IPS-NIHi7 (cell line): ENCODE measurements at regions not wholly inside any gene's neighbourhood (a gene's known extent, or its start where the extent isn't known, plus 50 kb on each side); places are given as distances from the start of the nearest gene placed in this dataset.
"Not testable (repeated sequence)": the region's sequence is repeated elsewhere in the genome, so short reads cannot be mapped to it uniquely, and the experiment has no call there.

Experiments
- DNase-seq: peaks from one replicate; pipeline ENCODE4 v3.0.0; 2012; ENCODE audit warnings: mixed read lengths; ENCODE audit errors: extremely low spot score

- DNase-seq: not testable (repeated sequence)
These were observed 150.2 kb downstream of the SEC14L1 start for GRCh38 chr17:77290759-77291558.

- no peak for DNase-seq
These were observed 151.0 kb downstream of the SEC14L1 start for GRCh38 chr17:77291591-77292386.

- no peak for DNase-seq
These were observed 154.0 kb downstream of the SEC14L1 start for GRCh38 chr17:77294761-77295160.

GRCh38 chr17:77295241-77295853 is 154.6 kb downstream of the SEC14L1 start:
- no peak for DNase-seq

GRCh38 chr17:77296769-77297409 is 156.1 kb downstream of the SEC14L1 start:
- DNase-seq: no peak

GRCh38 chr17:77297693-77298666 is 157.2 kb downstream of the SEC14L1 start:
- DNase-seq: no peak

GRCh38 chr17:77298811-77299210 is 158.0 kb downstream of the SEC14L1 start:
- no peak for DNase-seq

GRCh38 chr17:77299256-77300015 is 158.7 kb downstream of the SEC14L1 start:
- DNase-seq: no peak

- DNase-seq: no peak
These were observed 159.4 kb downstream of the SEC14L1 start for GRCh38 chr17:77300016-77300686.

GRCh38 chr17:77301694-77302266 is 161.0 kb downstream of the SEC14L1 start:
- no peak for DNase-seq

GRCh38 chr17:77302682-77303081 is 161.9 kb downstream of the SEC14L1 start:
- no peak for DNase-seq

- no peak for DNase-seq
These were observed 162.9 kb downstream of the SEC14L1 start for GRCh38 chr17:77303620-77304019.

- no peak for DNase-seq
These were observed 163.4 kb downstream of the SEC14L1 start for GRCh38 chr17:77304051-77304745.

- no peak for DNase-seq
These were observed 164.1 kb downstream of the SEC14L1 start for GRCh38 chr17:77304746-77305473.

GRCh38 chr17:77306048-77306789 is 165.4 kb downstream of the SEC14L1 start:
- no peak for DNase-seq

GRCh38 chr17:77306790-77307478 is 166.2 kb downstream of the SEC14L1 start:
- DNase-seq: no peak
